Astrocyte (in vitro differentiated cells and primary cell): ENCODE measurements at regions not wholly inside any gene's neighbourhood (a gene's known extent, or its start where the extent isn't known, plus 50 kb on each side); places are given as distances from the start of the nearest gene placed in this dataset.

ENCODE experiments used
- DNase-seq: peaks from one replicate; pipeline ENCODE4 v3.0.0-alpha.2; 2010; ENCODE audit warnings: low read depth
- FAIRE-seq: peaks from 2 replicates; lab custom pipeline; 2011; peaks lifted over from hg19 to GRCh38; lab: Jason Lieb, UNC
- H2AFZ ChIP-seq: 2 replicates; pipeline ENCODE4 v1.6.0; 2012; ENCODE audit warnings: low read depth, low read length, inconsistent platforms
- H3K27ac ChIP-seq: 2 replicates; pipeline ENCODE4 v1.5.1; 2011; ENCODE audit warnings: low read depth, low read length, inconsistent platforms
- H3K27me3 ChIP-seq: 2 replicates; pipeline ENCODE4 v1.6.0; 2011; ENCODE audit warnings: low read length, inconsistent platforms; ENCODE audit not compliant: insufficient read depth
- H3K36me3 ChIP-seq: 2 replicates; pipeline ENCODE4 v1.5.1; 2011; ENCODE audit warnings: low read length, inconsistent platforms; ENCODE audit not compliant: insufficient read depth
- H3K4me1 ChIP-seq: 2 replicates; pipeline ENCODE4 v1.5.1; 2011; ENCODE audit warnings: low read length, inconsistent platforms; ENCODE audit not compliant: insufficient read depth
- H3K4me2 ChIP-seq: 2 replicates; pipeline ENCODE4 v1.6.0; 2012; ENCODE audit warnings: low read length, inconsistent platforms
- H3K4me3 ChIP-seq: 2 replicates; pipeline ENCODE4 v1.5.1; 2011; ENCODE audit warnings: low read depth, mild to moderate bottlenecking, low read length, inconsistent platforms; ENCODE audit not compliant: insufficient read depth
- H3K79me2 ChIP-seq: 2 replicates; pipeline ENCODE4 v1.6.0; 2012; ENCODE audit warnings: mild to moderate bottlenecking, low read length, inconsistent platforms; ENCODE audit not compliant: insufficient read depth
- H3K9ac ChIP-seq: 2 replicates; pipeline ENCODE4 v1.6.0; 2012; ENCODE audit warnings: mild to moderate bottlenecking, low read length, inconsistent platforms
- H3K9me3 ChIP-seq: 2 replicates; pipeline ENCODE4 v1.5.1; 2012; ENCODE audit warnings: low read depth, mild to moderate bottlenecking, low read length, inconsistent platforms; ENCODE audit not compliant: insufficient read depth
- H4K20me1 ChIP-seq: 2 replicates; pipeline ENCODE4 v1.6.0; 2012; ENCODE audit warnings: low read length, inconsistent platforms; ENCODE audit not compliant: insufficient read depth
- H3K27ac Mint-ChIP-seq: one replicate; pipeline ENCODE4 v1.8.0; 2021; ENCODE audit warnings: mild to moderate bottlenecking, mixed read lengths; ENCODE audit not compliant: unreplicated experiment
- H3K27me3 Mint-ChIP-seq: one replicate; pipeline ENCODE4 v1.8.0; 2021; ENCODE audit warnings: low read depth, mixed read lengths; ENCODE audit not compliant: unreplicated experiment
- H3K36me3 Mint-ChIP-seq: one replicate; pipeline ENCODE4 v1.8.0; 2021; ENCODE audit warnings: low read depth, mixed read lengths; ENCODE audit not compliant: unreplicated experiment
- H3K4me1 Mint-ChIP-seq: one replicate; pipeline ENCODE4 v1.8.0; 2021; ENCODE audit warnings: low read depth, mixed read lengths; ENCODE audit not compliant: unreplicated experiment
- H3K4me3 Mint-ChIP-seq: one replicate; pipeline ENCODE4 v1.8.0; 2021; ENCODE audit warnings: mild to moderate bottlenecking, moderate library complexity, mixed read lengths; ENCODE audit not compliant: unreplicated experiment
- H3K9me3 Mint-ChIP-seq: one replicate; pipeline ENCODE4 v1.8.0; 2021; ENCODE audit warnings: mild to moderate bottlenecking, mixed read lengths; ENCODE audit not compliant: unreplicated experiment
- EZH2 ChIP-seq: IDR thresholded peaks from 2 replicates; pipeline ENCODE4 v1.6.1; 2012; ENCODE audit warnings: mild to moderate bottlenecking, low read length, inconsistent platforms; ENCODE audit not compliant: insufficient read depth
- TF ChIP-seq, protein P1 (sequence below): IDR thresholded peaks from 2 replicates; pipeline ENCODE4 v1.5.1; 2011; ENCODE audit warnings: low read depth, mild to moderate bottlenecking, inconsistent platforms, low read length, moderate library complexity; ENCODE audit not compliant: insufficient read depth

DNA sequence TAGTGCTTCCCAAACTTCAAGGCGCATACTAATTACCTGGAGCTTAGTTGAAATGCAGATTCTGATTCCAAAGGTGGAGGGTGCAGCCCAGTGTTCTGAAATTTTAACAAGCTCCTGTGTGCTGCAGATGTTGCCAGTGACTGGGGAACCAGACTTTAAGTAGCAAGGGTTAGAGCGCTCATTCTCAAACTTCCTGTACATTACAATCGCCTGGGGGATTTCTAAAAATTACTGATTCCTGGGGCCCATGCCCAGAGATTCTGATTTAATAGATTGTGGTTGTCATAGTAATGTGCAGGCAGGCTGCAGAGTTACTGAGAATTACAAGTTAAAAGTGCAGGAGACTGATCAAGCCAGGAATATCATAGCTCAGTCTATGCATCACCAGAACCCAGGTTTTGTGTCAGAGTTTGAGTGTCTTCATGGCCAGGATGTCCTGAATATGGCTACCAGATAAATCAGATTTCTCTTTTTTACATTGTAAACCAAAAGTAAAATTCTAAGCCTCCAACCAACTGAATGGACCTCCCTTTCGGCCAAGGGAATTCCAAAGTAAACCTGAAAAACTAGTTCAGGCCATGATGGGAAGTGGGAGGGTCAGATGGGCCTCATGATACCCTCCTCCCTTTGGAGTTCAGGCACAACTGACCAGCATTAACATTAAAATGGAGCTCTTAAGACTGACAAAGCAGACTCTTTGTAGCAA lies 121.6 kb downstream of the ATXN3L start:
- Histone ChIP-seq H3K79me2 (no peaks in the 10 kb centered on the region), H3K9ac (no peak overlapping the region), H3K27me3 (no peaks in the 10 kb centered on the region), H3K4me1 (no peaks in the 10 kb centered on the region), H3K9me3 (no peaks in the 10 kb centered on the region), H4K20me1 (no peaks in the 10 kb centered on the region), H3K27ac (no peak overlapping the region), H3K36me3 (no peaks in the 10 kb centered on the region), H3K4me3 (no peak overlapping the region), H3K4me2 (no peak overlapping the region), H2AFZ (no peak overlapping the region)
- Mint-ChIP-seq H3K4me3 (no peak overlapping the region), H3K27me3 (no peaks in the 10 kb centered on the region), H3K4me1 (peaks cover 7% of the 10 kb centered on the region), H3K27ac (no peak overlapping the region), H3K36me3 (no peaks in the 10 kb centered on the region), H3K9me3 (no peaks in the 10 kb centered on the region)
- no peak for DNase-seq
- TF ChIP-seq, protein P1, sequence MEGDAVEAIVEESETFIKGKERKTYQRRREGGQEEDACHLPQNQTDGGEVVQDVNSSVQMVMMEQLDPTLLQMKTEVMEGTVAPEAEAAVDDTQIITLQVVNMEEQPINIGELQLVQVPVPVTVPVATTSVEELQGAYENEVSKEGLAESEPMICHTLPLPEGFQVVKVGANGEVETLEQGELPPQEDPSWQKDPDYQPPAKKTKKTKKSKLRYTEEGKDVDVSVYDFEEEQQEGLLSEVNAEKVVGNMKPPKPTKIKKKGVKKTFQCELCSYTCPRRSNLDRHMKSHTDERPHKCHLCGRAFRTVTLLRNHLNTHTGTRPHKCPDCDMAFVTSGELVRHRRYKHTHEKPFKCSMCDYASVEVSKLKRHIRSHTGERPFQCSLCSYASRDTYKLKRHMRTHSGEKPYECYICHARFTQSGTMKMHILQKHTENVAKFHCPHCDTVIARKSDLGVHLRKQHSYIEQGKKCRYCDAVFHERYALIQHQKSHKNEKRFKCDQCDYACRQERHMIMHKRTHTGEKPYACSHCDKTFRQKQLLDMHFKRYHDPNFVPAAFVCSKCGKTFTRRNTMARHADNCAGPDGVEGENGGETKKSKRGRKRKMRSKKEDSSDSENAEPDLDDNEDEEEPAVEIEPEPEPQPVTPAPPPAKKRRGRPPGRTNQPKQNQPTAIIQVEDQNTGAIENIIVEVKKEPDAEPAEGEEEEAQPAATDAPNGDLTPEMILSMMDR, result no peak
- TF ChIP-seq EZH2, result no peak
- FAIRE-seq, result peak; percentile 52

DNA sequence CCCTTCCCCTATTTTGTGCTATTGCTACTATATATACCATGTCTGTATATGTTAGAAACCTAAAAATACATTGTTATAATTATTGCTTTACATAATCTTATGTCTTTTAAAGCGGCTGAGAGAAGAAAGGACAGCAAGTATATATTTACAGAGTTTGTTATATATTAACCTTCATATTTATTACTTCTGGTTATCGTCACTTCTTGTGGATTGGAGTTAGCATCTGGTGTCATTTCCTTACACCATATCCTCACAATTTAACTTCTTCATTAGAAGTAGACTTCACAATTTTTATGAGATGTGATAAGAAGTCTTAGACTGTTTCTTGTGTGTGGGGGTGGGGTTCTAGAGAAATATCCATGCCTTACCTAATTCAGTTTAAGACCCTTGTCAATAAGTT lies 123.1 kb downstream of the ATXN3L start:
- no peaks in the 10 kb centered on the region for H3K27me3 ChIP-seq
- no peak for DNase-seq
- no peaks in the 10 kb centered on the region for H3K4me1 ChIP-seq
- H3K4me3 Mint-ChIP-seq, result no peak overlapping the region
- no peak for TF ChIP-seq EZH2
- TF ChIP-seq, protein P1, result no peak
- no peak overlapping the region for H3K4me2 ChIP-seq
- peaks cover 7% of the 10 kb centered on the region for H3K4me1 Mint-ChIP-seq
- H3K4me3 ChIP-seq, result no peak overlapping the region
- no peak overlapping the region for H3K27ac Mint-ChIP-seq
- no peaks in the 10 kb centered on the region for H3K9me3 ChIP-seq
- H3K27ac ChIP-seq, result no peak overlapping the region
- no peaks in the 10 kb centered on the region for H3K79me2 ChIP-seq
- no peaks in the 10 kb centered on the region for H4K20me1 ChIP-seq
- H3K36me3 Mint-ChIP-seq, result no peaks in the 10 kb centered on the region
- no peaks in the 10 kb centered on the region for H3K27me3 Mint-ChIP-seq
- H2AFZ ChIP-seq, result no peak overlapping the region
- no peaks in the 10 kb centered on the region for H3K9me3 Mint-ChIP-seq
- no peak for FAIRE-seq
- no peak overlapping the region for H3K9ac ChIP-seq
- H3K36me3 ChIP-seq, result no peaks in the 10 kb centered on the region

DNA sequence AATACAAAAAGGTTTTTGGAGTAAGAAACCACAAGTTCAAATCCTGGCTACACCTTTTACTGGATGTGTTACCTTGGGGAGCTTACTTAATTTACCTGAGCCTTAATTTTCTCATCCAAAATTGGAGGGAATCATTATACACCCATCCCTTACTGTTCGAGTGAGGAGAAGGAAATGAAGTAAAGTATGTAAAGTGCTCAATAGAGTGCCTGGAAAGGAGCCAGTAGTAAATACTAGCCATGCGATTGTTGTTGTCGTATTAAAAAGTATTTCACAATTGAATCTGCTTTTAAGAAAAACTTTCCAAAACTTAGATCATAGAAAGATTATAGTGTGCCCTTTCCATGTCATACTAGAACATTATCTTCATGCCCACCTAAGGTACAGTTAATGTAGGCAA lies 124.5 kb downstream of the ATXN3L start:
- H2AFZ ChIP-seq, result no peak overlapping the region
- no peak overlapping the region for H3K27ac Mint-ChIP-seq
- H3K4me3 ChIP-seq, result no peak overlapping the region
- no peak for FAIRE-seq
- no peaks in the 10 kb centered on the region for H3K79me2 ChIP-seq
- no peak for DNase-seq
- H3K36me3 ChIP-seq, result no peaks in the 10 kb centered on the region
- H3K4me1 ChIP-seq, result no peaks in the 10 kb centered on the region
- H3K27me3 Mint-ChIP-seq, result no peaks in the 10 kb centered on the region
- H3K27ac ChIP-seq, result no peak overlapping the region
- H4K20me1 ChIP-seq, result no peaks in the 10 kb centered on the region
- H3K9me3 Mint-ChIP-seq, result no peaks in the 10 kb centered on the region
- H3K9me3 ChIP-seq, result no peaks in the 10 kb centered on the region
- no peaks in the 10 kb centered on the region for H3K27me3 ChIP-seq
- no peak for TF ChIP-seq EZH2
- TF ChIP-seq, protein P1, result no peak
- no peak overlapping the region for H3K4me3 Mint-ChIP-seq
- H3K4me1 Mint-ChIP-seq, result peaks cover 7% of the 10 kb centered on the region
- H3K9ac ChIP-seq, result no peak overlapping the region
- H3K36me3 Mint-ChIP-seq, result no peaks in the 10 kb centered on the region
- H3K4me2 ChIP-seq, result no peak overlapping the region
